IPS-18a (cell line): ENCODE measurements at regions not wholly inside any gene's neighbourhood (a gene's known extent, or its start where the extent isn't known, plus 50 kb on each side); places are given as distances from the start of the nearest gene placed in this dataset.

Experiments
- H3K27ac ChIP-seq: one replicate; pipeline ENCODE4 v1.5.1; 2013; ENCODE audit warnings: low read length
- H3K27me3 ChIP-seq: one replicate; pipeline ENCODE4 v1.6.1; 2013; ENCODE audit warnings: mild to moderate bottlenecking, low read length; ENCODE audit not compliant: control insufficient read depth, insufficient read depth
- H3K36me3 ChIP-seq: one replicate; pipeline ENCODE4 v1.6.1; 2013; ENCODE audit warnings: low read depth, low read length; ENCODE audit not compliant: control insufficient read depth
- H3K4me1 ChIP-seq: one replicate; pipeline ENCODE4 v1.6.1; 2013; ENCODE audit warnings: low read depth, low read length; ENCODE audit not compliant: control insufficient read depth
- H3K4me3 ChIP-seq: one replicate; pipeline ENCODE4 v1.5.1; 2013; ENCODE audit warnings: low read length
- H3K9ac ChIP-seq: one replicate; pipeline ENCODE4 v1.6.1; 2013; ENCODE audit warnings: mild to moderate bottlenecking, low read length, moderate library complexity
- H3K9me3 ChIP-seq: one replicate; pipeline ENCODE4 v1.6.1; 2013; ENCODE audit warnings: low read depth, low read length; ENCODE audit not compliant: control insufficient read depth

DNA sequence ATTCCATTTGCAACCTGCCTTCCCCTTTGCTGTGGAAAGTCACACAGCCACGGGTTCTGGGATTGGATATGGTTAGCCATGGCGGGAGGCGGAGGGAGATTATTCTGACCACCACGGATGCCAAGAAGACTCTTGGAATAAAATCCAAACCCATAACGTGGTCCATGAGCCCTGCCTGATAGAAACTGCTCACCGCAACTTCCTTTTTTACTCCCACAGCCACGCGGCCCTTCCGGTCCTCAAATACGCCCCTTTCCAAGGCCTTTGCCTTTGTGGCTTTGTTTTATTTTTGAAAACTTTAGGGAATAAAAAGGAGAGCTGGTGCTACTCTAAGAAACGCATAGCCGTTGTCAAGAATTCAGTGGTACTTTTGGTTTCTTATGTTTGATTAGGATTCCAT lies 602.5 kb upstream of the CDH4 start:
- Histone ChIP-seq H3K27ac (no peak overlapping the region), H3K36me3 (no peaks in the 10 kb centered on the region), H3K9me3 (peaks cover under 1% of the 10 kb centered on the region), H3K9ac (no peak overlapping the region), H3K4me3 (no peak overlapping the region), H3K27me3 (no peaks in the 10 kb centered on the region), H3K4me1 (no peaks in the 10 kb centered on the region)

DNA sequence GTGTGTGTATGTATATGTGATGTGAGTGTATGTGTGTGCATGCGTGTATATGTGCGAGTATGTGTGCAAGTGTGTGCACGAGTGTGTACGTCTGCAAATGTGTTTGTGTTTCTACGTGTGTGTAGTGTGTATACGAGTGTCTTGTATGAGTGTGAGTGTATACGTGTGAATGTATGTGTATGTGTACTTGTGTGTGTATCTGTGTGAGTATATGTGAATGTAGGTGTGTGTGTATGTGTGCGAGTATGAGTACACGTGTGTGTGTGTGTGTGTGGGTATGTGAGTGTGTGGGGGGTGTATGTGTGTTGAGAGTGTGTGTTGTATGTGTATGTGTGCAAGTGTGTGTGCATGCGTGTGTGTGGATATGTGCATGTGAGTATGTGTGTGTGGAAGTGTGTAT lies 602.0 kb upstream of the CDH4 start:
- Histone ChIP-seq H3K27ac (no peak overlapping the region), H3K9me3 (peaks cover 5% of the 10 kb centered on the region), H3K36me3 (no peaks in the 10 kb centered on the region), H3K4me1 (no peaks in the 10 kb centered on the region), H3K4me3 (no peak overlapping the region), H3K27me3 (no peaks in the 10 kb centered on the region), H3K9ac (no peak overlapping the region)

DNA sequence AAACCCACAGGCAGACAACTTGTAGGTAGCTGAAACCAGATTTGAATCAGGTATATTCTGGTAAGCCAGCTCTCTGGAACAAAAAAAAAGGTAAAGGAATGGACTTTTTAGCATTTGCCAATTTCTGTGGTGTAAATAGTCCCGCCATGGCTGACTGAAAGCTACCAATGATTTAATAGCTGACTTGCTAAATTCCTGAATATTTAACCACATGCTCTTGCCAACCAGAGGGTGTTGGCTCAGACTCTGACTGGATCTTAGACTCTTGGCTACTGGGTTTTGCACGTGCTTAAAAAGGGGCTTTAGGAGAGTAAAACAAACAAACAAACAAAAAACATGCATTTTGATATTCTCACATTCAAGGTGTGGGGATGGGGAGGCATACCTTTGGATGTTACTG lies 600.0 kb upstream of the CDH4 start:
- no peaks in the 10 kb centered on the region for H3K36me3 ChIP-seq
- H3K4me3 ChIP-seq, result no peak overlapping the region
- no peak overlapping the region for H3K9ac ChIP-seq
- H3K4me1 ChIP-seq, result no peaks in the 10 kb centered on the region
- H3K27me3 ChIP-seq, result no peaks in the 10 kb centered on the region
- peaks cover 5% of the 10 kb centered on the region for H3K9me3 ChIP-seq
- H3K27ac ChIP-seq, result no peak overlapping the region

DNA sequence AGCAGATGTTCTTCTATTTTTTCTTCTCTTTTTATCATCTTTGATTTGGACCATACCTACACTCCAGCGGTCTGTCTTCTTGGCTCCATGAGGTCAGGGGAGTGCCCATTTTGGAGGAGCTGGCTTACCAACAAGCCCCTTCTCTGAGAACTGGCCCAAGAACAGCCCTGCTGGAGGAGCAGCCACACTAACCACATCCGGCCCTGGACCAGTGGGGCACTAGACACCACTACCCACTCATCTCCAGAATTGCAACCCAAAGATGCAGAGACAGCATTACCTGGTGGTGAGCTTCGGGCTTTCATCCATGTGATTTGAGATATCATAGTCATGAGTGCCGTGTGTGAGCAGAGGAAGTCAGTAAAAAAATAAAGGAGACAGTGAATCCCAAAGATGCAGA lies 599.4 kb upstream of the CDH4 start:
- Histone ChIP-seq H3K9ac (no peak overlapping the region), H3K4me3 (no peak overlapping the region), H3K27me3 (no peaks in the 10 kb centered on the region), H3K27ac (no peak overlapping the region), H3K9me3 (peaks cover 5% of the 10 kb centered on the region), H3K36me3 (no peaks in the 10 kb centered on the region), H3K4me1 (no peaks in the 10 kb centered on the region)

DNA sequence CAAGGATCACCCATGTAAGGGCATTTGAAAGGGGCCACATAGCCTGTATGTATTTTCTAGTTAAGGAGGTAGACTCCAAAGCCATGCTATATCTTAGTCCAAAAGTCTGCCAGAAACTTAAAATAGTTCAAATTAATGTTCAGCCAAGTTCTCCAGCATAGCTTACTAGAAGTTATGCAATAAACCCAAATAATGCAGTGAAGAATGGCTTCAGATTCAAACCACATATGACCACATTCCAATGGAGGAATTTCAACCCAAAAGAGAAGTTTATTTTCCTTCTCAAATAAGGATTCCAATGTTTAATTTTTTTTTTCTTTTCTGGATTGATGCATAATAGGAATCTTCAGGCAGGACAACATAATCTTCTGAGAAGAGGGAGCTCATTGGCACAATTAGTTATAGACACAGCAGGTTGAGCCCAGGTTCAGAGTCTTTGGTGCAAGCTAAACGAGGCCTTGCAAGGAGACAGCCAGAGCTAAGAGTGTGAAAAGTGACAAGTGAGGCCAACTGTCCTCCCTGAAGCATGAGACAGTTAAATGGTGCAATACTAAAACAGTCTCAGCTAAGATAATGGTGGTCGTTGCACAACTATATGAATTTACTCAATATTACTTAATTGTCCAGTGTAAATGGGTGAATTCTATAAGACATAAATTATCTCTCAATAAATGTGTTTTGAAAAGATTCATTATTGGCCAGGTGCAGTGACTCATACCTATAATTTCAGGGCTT lies 598.8 kb upstream of the CDH4 start:
- Histone ChIP-seq H3K27me3 (no peaks in the 10 kb centered on the region), H3K9me3 (peaks cover 5% of the 10 kb centered on the region), H3K9ac (no peak overlapping the region), H3K36me3 (no peaks in the 10 kb centered on the region), H3K4me3 (no peak overlapping the region), H3K27ac (no peak overlapping the region), H3K4me1 (no peaks in the 10 kb centered on the region)

DNA sequence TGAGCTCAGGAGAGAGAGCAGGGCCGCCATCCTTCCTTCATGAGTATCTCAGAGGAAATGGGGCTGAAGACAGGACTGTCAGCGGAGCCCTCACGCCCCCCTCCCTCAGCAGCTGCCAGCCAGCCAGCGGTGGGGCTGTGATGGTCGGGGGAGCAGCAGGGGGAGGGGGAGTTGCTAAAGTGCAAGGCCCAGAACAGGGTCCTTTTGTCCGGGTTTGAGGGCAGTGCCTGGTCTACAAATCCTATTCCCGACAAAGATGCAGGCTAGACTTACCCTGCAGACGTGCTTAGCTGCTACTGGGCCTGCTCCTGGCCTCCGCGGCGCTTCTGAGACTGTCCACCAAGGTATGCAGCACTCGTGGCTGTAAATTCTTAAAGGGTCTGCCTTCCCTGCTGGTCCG lies 593.4 kb upstream of the CDH4 start:
- Histone ChIP-seq H3K9me3 (peaks cover 5% of the 10 kb centered on the region), H3K9ac (no peak overlapping the region), H3K4me3 (no peak overlapping the region), H3K27me3 (no peaks in the 10 kb centered on the region), H3K27ac (no peak overlapping the region), H3K36me3 (no peaks in the 10 kb centered on the region), H3K4me1 (peaks cover 7% of the 10 kb centered on the region)

DNA sequence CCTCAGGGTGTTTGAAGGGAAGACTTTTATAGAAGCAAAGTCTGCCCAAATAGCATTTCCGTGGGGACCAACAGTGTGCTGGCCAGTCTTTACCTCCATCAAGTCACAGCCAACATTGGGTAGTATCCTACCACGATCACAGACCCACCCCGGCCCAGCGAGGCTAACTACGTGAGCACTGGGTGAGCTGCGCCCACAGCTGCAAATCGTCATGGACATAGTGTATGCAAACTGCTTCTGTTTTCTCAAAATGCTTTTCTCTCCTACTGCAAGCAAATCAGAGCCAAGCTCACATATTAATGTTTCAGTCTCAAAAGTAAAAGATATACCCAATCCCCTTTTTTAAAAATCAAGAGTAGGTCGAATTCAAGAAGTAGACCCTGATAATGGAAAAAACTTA lies 592.8 kb upstream of the CDH4 start:
- Histone ChIP-seq H3K9ac (no peak overlapping the region), H3K4me1 (peaks cover 7% of the 10 kb centered on the region), H3K4me3 (no peak overlapping the region), H3K27ac (no peak overlapping the region), H3K36me3 (no peaks in the 10 kb centered on the region), H3K9me3 (peaks cover 5% of the 10 kb centered on the region), H3K27me3 (no peaks in the 10 kb centered on the region)

DNA sequence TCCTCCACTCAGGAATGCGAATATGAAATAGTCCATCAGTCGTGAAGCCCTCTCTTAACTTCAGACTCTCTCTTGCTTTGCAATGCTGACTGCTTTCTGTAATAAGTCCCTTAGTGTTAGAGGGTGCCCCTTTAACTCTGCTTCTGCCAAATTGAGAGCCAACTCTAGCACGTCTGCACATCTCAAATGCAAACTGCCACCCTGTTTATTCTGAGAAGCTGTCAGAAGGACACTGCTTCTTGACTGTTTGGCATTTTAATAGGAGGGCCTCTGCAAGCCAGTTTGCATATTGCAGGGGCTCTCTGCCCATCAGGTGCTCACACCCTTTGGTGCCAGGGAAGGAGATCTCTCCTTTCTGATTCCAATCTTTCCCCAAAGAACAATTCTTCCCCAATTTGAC lies 589.8 kb upstream of the CDH4 start:
- no peaks in the 10 kb centered on the region for H3K9me3 ChIP-seq
- no peak overlapping the region for H3K9ac ChIP-seq
- H3K4me1 ChIP-seq, result peaks cover 7% of the 10 kb centered on the region
- H3K4me3 ChIP-seq, result no peak overlapping the region
- no peaks in the 10 kb centered on the region for H3K36me3 ChIP-seq
- no peak overlapping the region for H3K27ac ChIP-seq
- no peaks in the 10 kb centered on the region for H3K27me3 ChIP-seq

DNA sequence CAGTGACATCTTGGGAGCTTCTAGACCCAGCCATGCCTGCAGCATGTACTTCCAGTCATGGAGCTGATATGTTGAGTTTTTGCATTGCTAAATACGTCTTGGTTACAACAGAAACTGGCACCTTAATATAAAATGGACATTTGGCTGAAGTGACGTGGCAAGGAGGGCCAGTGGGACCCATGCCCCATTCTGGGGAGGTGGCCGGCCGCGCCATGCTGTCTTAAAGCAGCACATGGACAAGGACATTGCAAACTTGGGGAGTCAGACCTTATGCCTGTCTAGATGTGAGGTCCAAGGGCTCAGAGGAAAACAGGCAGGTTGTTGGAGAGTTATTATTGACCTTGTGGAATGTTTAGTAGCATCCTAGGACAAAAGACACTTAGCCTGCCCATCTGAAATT lies 588.0 kb upstream of the CDH4 start:
- Histone ChIP-seq H3K27me3 (no peaks in the 10 kb centered on the region), H3K36me3 (no peaks in the 10 kb centered on the region), H3K9ac (no peak overlapping the region), H3K9me3 (no peaks in the 10 kb centered on the region), H3K27ac (no peak overlapping the region), H3K4me1 (peaks cover 7% of the 10 kb centered on the region), H3K4me3 (no peak overlapping the region)

DNA sequence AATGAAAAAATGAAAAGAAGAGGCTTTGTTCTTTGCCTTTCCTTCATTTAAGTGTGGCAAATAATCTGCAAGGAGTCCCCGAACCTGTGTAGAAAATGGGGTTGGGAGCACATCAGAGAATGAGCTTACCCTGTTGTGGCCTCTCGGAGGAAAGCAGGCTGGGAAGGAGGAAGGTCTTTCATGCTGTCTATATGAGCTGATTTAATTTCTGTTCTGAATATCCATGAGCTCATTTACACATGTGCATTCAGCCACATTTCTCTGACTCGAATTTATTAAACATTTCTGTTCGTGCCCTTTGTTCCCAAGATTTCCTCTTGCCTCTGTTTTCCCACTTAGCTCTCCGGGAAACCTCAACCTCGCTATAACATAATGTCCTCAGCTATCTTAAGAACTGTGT lies 584.4 kb upstream of the CDH4 start:
- H3K4me1 ChIP-seq, result peaks cover 3% of the 10 kb centered on the region
- H3K9ac ChIP-seq, result no peak overlapping the region
- no peaks in the 10 kb centered on the region for H3K36me3 ChIP-seq
- H3K9me3 ChIP-seq, result no peaks in the 10 kb centered on the region
- H3K4me3 ChIP-seq, result no peak overlapping the region
- no peaks in the 10 kb centered on the region for H3K27me3 ChIP-seq
- no peak overlapping the region for H3K27ac ChIP-seq

DNA sequence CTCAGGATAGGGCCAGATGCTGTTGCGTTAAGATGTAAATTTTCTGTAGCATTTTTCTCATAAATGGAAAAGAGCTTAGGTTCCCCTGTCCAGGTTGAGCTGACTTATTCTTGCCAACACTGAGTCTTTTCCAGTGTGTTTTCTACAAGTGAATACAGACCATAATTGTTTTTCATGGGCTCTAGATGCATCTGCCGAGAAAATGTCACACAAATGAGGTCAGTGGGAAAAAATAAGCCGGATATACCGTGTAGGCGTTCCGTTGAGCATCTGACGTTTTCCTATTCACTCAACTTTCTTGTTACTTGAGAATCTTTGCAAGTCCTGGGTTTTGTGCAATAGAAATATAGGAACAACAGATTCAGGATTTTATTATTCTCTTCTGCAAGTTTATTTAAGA lies 582.9 kb upstream of the CDH4 start:
- Histone ChIP-seq H3K9me3 (no peaks in the 10 kb centered on the region), H3K36me3 (no peaks in the 10 kb centered on the region), H3K4me1 (no peaks in the 10 kb centered on the region), H3K4me3 (no peak overlapping the region), H3K27me3 (no peaks in the 10 kb centered on the region), H3K9ac (no peak overlapping the region), H3K27ac (no peak overlapping the region)

DNA sequence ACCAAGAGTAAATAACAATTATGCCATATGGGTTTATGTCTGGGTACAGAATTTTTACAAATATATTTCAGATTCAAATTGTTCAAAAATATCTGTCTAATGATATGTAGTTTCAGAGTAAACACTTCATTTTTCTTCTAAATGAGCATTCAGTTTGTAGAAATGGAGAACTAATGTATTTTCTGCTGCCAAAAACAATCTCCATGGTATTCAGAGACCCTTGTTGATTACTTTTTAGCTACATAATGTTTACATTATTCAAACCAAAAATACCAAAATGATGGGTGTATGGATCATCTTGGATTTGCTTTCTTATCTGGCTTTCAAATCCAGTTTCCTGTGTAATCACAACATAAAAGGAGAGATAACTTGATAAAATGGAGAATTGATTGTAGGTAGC lies 576.0 kb upstream of the CDH4 start:
- H3K4me3 ChIP-seq, result no peak overlapping the region
- H3K4me1 ChIP-seq, result no peaks in the 10 kb centered on the region
- H3K9me3 ChIP-seq, result no peaks in the 10 kb centered on the region
- H3K27ac ChIP-seq, result no peak overlapping the region
- H3K36me3 ChIP-seq, result no peaks in the 10 kb centered on the region
- no peaks in the 10 kb centered on the region for H3K27me3 ChIP-seq
- no peak overlapping the region for H3K9ac ChIP-seq
